IPS DF 19.7 (cell line): ENCODE measurements at regions not wholly inside any gene's neighbourhood (a gene's known extent, or its start where the extent isn't known, plus 50 kb on each side); places are given as distances from the start of the nearest gene placed in this dataset.
A peak's percentile ranks its signal among the peaks of the same experiment; 100 is the strongest.

Experiments used
- DNase-seq: peaks from one replicate; pipeline ENCODE4 v3.0.0-alpha.2; 2013; ENCODE audit warnings: low read depth, low spot score

- DNase-seq, result no peak
Measured at GRCh38 chrX:76228499-76228898, 55.6 kb downstream of the PBDC1 start.

GRCh38 chrX:76248901-76249300, 76.0 kb downstream of the PBDC1 start:
- no peak for DNase-seq

GRCh38 chrX:76253432-76253831, 80.6 kb downstream of the PBDC1 start:
- DNase-seq, result peak; percentile 0

- DNase-seq, result peak; percentile 17
Measured at GRCh38 chrX:76279007-76279406, 106.1 kb downstream of the PBDC1 start.
